ENCODE measurements at regions not wholly inside any gene's neighbourhood (a gene's known extent, or its start where the extent isn't known, plus 50 kb on each side); places are given as distances from the start of the nearest gene placed in this dataset.

GRCh38 chr10:124346831-124347230 lies 71.9 kb downstream of the OAT start:
- no peak for DNase-seq

- no peak for DNase-seq
Observed at GRCh38 chr10:124345521-124345920, 73.2 kb downstream of the OAT start.

GRCh38 chr10:124344931-124345330 lies 73.8 kb downstream of the OAT start:
- no peak for DNase-seq

- DNase-seq = no peak
Observed at GRCh38 chr10:124344266-124344590, 74.5 kb downstream of the OAT start.

- DNase-seq = no peak
Observed at GRCh38 chr10:124343351-124344265, 75.1 kb downstream of the OAT start.

GRCh38 chr10:124342821-124343170 lies 75.9 kb downstream of the OAT start:
- DNase-seq = no peak

- no peak for DNase-seq
Observed at GRCh38 chr10:124342136-124342820, 76.4 kb downstream of the OAT start.

- peak; percentile 51 for DNase-seq
Observed at GRCh38 chr10:124341768-124342135, 77.0 kb downstream of the OAT start.

GRCh38 chr10:124340033-124340760 lies 78.5 kb downstream of the OAT start:
- no peak for DNase-seq

GRCh38 chr10:124339119-124340032 lies 79.3 kb downstream of the OAT start:
- DNase-seq = no peak

GRCh38 chr10:124338276-124338925 lies 80.3 kb downstream of the OAT start:
- no peak for DNase-seq

GRCh38 chr10:124336186-124336585 lies 82.5 kb downstream of the OAT start:
- no peak for DNase-seq

- DNase-seq = no peak
Observed at GRCh38 chr10:124333931-124334330, 84.8 kb downstream of the OAT start.

GRCh38 chr10:124332426-124332825 lies 86.3 kb downstream of the OAT start:
- DNase-seq = no peak

GRCh38 chr10:124329941-124330340 lies 88.8 kb downstream of the OAT start:
- DNase-seq = no peak

- no peak for DNase-seq
Observed at GRCh38 chr10:124329362-124329761, 89.4 kb downstream of the OAT start.

GRCh38 chr10:124328477-124329220 lies 90.1 kb downstream of the OAT start:
- no peak for DNase-seq

- no peak for DNase-seq
Observed at GRCh38 chr10:124325998-124326636, 92.6 kb downstream of the OAT start.

- no peak for DNase-seq
Observed at GRCh38 chr10:124325633-124325914, 93.1 kb downstream of the OAT start.

GRCh38 chr10:124324856-124325632 lies 93.7 kb downstream of the OAT start:
- no peak for DNase-seq
